OCI-LY1 (cell line): ENCODE measurements at regions not wholly inside any gene's neighbourhood (a gene's known extent, or its start where the extent isn't known, plus 50 kb on each side); places are given as distances from the start of the nearest gene placed in this dataset.
"Not testable (repeated sequence)": the region's sequence is repeated elsewhere in the genome, so short reads cannot be mapped to it uniquely, and the experiment has no call there.

Experiments
- EZH2 ChIP-seq: fragments of 200-600 bp; sonication (generic), shearing (Covaris generic); IDR thresholded peaks from 2 replicates; pipeline ENCODE4 v1.8.0; 2017; ENCODE audit warnings: borderline replicate concordance, mixed run types, mild to moderate bottlenecking, antibody characterized with exemption, low read length, moderate library complexity, mixed read lengths
- TF ChIP-seq, protein P1 (sequence below): fragments of 200-600 bp; sonication (generic), shearing (Covaris generic); IDR thresholded peaks from 2 replicates; pipeline ENCODE4 v1.5.1; 2017; ENCODE audit warnings: mild to moderate bottlenecking, antibody characterized with exemption, low read length, moderate library complexity, mixed read lengths

- TF ChIP-seq, protein P1, sequence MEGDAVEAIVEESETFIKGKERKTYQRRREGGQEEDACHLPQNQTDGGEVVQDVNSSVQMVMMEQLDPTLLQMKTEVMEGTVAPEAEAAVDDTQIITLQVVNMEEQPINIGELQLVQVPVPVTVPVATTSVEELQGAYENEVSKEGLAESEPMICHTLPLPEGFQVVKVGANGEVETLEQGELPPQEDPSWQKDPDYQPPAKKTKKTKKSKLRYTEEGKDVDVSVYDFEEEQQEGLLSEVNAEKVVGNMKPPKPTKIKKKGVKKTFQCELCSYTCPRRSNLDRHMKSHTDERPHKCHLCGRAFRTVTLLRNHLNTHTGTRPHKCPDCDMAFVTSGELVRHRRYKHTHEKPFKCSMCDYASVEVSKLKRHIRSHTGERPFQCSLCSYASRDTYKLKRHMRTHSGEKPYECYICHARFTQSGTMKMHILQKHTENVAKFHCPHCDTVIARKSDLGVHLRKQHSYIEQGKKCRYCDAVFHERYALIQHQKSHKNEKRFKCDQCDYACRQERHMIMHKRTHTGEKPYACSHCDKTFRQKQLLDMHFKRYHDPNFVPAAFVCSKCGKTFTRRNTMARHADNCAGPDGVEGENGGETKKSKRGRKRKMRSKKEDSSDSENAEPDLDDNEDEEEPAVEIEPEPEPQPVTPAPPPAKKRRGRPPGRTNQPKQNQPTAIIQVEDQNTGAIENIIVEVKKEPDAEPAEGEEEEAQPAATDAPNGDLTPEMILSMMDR, result not testable (repeated sequence)
- TF ChIP-seq EZH2, result not testable (repeated sequence)
These were observed 80.3 kb downstream of the UNC93B1 start for GRCh38 chr11:67923565-67923964.
